K562 (cell line): ENCODE measurements at regions not wholly inside any gene's neighbourhood (a gene's known extent, or its start where the extent isn't known, plus 50 kb on each side); places are given as distances from the start of the nearest gene placed in this dataset.

Experiments used
- ATAC-seq: fragments of 200-7000 bp; cut with Tn5 transposase; 3 replicates; pipeline ENCODE4 v1.9.1; 2020; ENCODE audit warnings: moderate library complexity
- BruUV-seq: library from RNA; stranded (reverse); fragments of 400-500 nt; replicated peaks from 2 replicates; lab custom pipeline; 2021; lab: Mats Ljungman, UMichigan
- CTCF ChIA-PET: fragments of 300-600 bp; formaldehyde crosslinking; extraction: SDS; loops from one replicate; lab custom pipeline; 2021; ENCODE audit warnings: low intra/inter-chr PET ratio; lab: Yijun Ruan, JAX
- POLR2A ChIA-PET: fragments of 300-600, 350-650 bp; sonication (Branson Sonifier 250); formaldehyde crosslinking; extraction: SDS; loops from one replicate; lab custom pipeline; 2021; ENCODE audit warnings: antibody characterized with exemption, inconsistent platforms; lab: Yijun Ruan, JAX
- DNase-seq, 4 experiments: peaks; one replicate each; pipeline versions ENCODE4 v3.0.0 to v3.0.0-alpha.2; 2011 to 2018; ENCODE audit warnings: low spot score in 3 of 4, mixed read lengths in 3 of 4; ENCODE audit errors: extremely low read depth in 1 of 4
- FAIRE-seq: peaks from 2 replicates; lab custom pipeline; 2011; peaks lifted over from hg19 to GRCh38; lab: Jason Lieb, UNC
- H2AFZ ChIP-seq: 2 replicates; pipeline ENCODE4 v1.6.0; 2011; ENCODE audit warnings: low read depth, low read length, control low read depth, inconsistent platforms
- H3K27ac ChIP-seq: fragments of 200-600 bp; 3 replicates; pipeline ENCODE4 v1.8.0; 2011; ENCODE audit warnings: low read depth, mild to moderate bottlenecking, control low read depth, inconsistent platforms, low read length, moderate library complexity, mixed read lengths; ENCODE audit errors: extremely low read depth
- H3K27me3 ChIP-seq, 2 experiments: fragments of 300-600 bp in 1 of 2; 2 replicates in 1 of 2; 3 replicates in 1 of 2; pipeline versions ENCODE4 v1.6.0 to v1.8.0; 2011; ENCODE audit warnings: inconsistent platforms in 2 of 2, low read length in 2 of 2, mild to moderate bottlenecking in 1 of 2, mixed read lengths in 1 of 2, moderate library complexity in 1 of 2; ENCODE audit not compliant: control insufficient read depth in 2 of 2, insufficient read depth in 2 of 2
- H3K36me3 ChIP-seq: fragments of 300-600 bp; 3 replicates; pipeline ENCODE4 v1.8.0; 2011; ENCODE audit warnings: mild to moderate bottlenecking, low read length, inconsistent platforms; ENCODE audit not compliant: control insufficient read depth, insufficient read depth
- H3K4me1 ChIP-seq, 2 experiments: fragments of 200-600 bp in 1 of 2; replicated peaks in 1 of 2; 2 replicates in 1 of 2; 3 replicates in 1 of 2; pipeline versions ENCODE4 v1.5.1 to v1.8.0; 2011; ENCODE audit warnings: inconsistent platforms in 2 of 2, low read length in 2 of 2, mild to moderate bottlenecking in 1 of 2, mixed read lengths in 1 of 2, moderate library complexity in 1 of 2; ENCODE audit not compliant: control insufficient read depth in 2 of 2, insufficient read depth in 2 of 2
- H3K4me2 ChIP-seq: 2 replicates; pipeline ENCODE4 v1.6.1; 2011; ENCODE audit warnings: low read length, control low read depth, inconsistent platforms, mixed read lengths; ENCODE audit not compliant: insufficient read depth
- H3K4me3 ChIP-seq: fragments of 200-600 bp; sonication (generic), shearing (Covaris generic); 2 replicates; pipeline ENCODE4 v1.5.1; 2016; ENCODE audit warnings: control low read depth, inconsistent platforms
- H3K79me2 ChIP-seq: fragments of 200-600 bp; 3 replicates; pipeline ENCODE4 v1.8.0; 2011; ENCODE audit warnings: low read length, inconsistent platforms; ENCODE audit not compliant: control insufficient read depth, insufficient read depth
- H3K9ac ChIP-seq, 2 experiments: 2 replicates each; pipeline versions ENCODE4 v1.6.0 to v1.6.1; 2011; ENCODE audit warnings: low read depth in 2 of 2, low read length in 2 of 2, control low read depth in 1 of 2, inconsistent platforms in 1 of 2, mild to moderate bottlenecking in 1 of 2, mixed read lengths in 1 of 2; ENCODE audit not compliant: insufficient read depth in 1 of 2
- H3K9me1 ChIP-seq: one replicate; pipeline ENCODE4 v1.6.0; 2011; ENCODE audit warnings: inconsistent platforms, mild to moderate bottlenecking, low read length, moderate library complexity; ENCODE audit not compliant: control insufficient read depth, insufficient read depth
- H3K9me3 ChIP-seq: replicated peaks from 2 replicates; pipeline ENCODE4 v1.5.1; 2011; ENCODE audit warnings: low read depth, low read length, inconsistent platforms; ENCODE audit not compliant: control insufficient read depth, insufficient read depth
- H4K20me1 ChIP-seq: replicated peaks from 2 replicates; pipeline ENCODE4 v1.6.1; 2011; ENCODE audit warnings: low read length, inconsistent platforms, mixed read lengths; ENCODE audit not compliant: control insufficient read depth, insufficient read depth
- HIVEP1 ChIP-seq: fragments of 250-450 bp; sonication (Bioruptor Pico); IDR thresholded peaks from 2 replicates; pipeline ENCODE4 v1.4.0; 2020; ENCODE audit warnings: mild to moderate bottlenecking
- MTF1 ChIP-seq: fragments of 250-450 bp; sonication (Bioruptor Pico); IDR thresholded peaks from 2 replicates; pipeline ENCODE4 v1.9.0; 2021; ENCODE audit warnings: moderate library complexity, mild to moderate bottlenecking, inconsistent platforms, borderline replicate concordance
- MXI1 ChIP-seq: IDR thresholded peaks from 2 replicates; pipeline ENCODE4 v1.6.1; 2011; ENCODE audit warnings: low read depth, mild to moderate bottlenecking, improper control_type of control experiment, low read length
- NEUROD1 ChIP-seq: fragments of 150-350 bp; IDR thresholded peaks from 2 replicates; pipeline ENCODE4 v1.6.1; 2014; ENCODE audit warnings: borderline replicate concordance, low read length, low read depth; ENCODE audit not compliant: partially characterized antibody
- ZNF253 ChIP-seq: fragments of 250-450 bp; sonication (Bioruptor Pico); conservative IDR thresholded peaks from 2 replicates; pipeline ENCODE4 v1.6.1; 2021; ENCODE audit warnings: mild to moderate bottlenecking
- ZNF551 ChIP-seq: fragments of 250-450 bp; sonication (Bioruptor Pico); IDR thresholded peaks from 2 replicates; pipeline ENCODE4 v1.5.0; 2021; ENCODE audit warnings: mild to moderate bottlenecking, moderate library complexity
- ZNF699 ChIP-seq: fragments of 250-450 bp; sonication (Bioruptor Pico); IDR thresholded peaks from 2 replicates; pipeline ENCODE4 v1.8.0; 2021; ENCODE audit warnings: mild to moderate bottlenecking, moderate library complexity; ENCODE audit not compliant: insufficient replicate concordance
- ZNF785 ChIP-seq: fragments of 250-450 bp; sonication (Bioruptor Pico); IDR thresholded peaks from 2 replicates; pipeline ENCODE4 v1.4.0; 2020; ENCODE audit warnings: mild to moderate bottlenecking
- WGBS: fragments of 100-300 bp; shearing (Covaris generic); methylation state at CpG from one replicate; pipeline ENCODE4 v1.1.6; 2016; ENCODE audit warnings: low coverage, mixed read lengths; ENCODE audit not compliant: insufficient coverage; ENCODE audit errors: missing lambda C conversion rate; 5-methylcytosine and 5-hydroxymethylcytosine counted together
- in situ Hi-C: fragments of 300-500 bp; cut with MboI; formaldehyde crosslinking; loops from 4 replicates; pipeline ENCODE4 v1.15.0; 2018; ENCODE audit warnings: inconsistent platforms, mixed read lengths
- intact Hi-C: fragments of 100-400 bp; cut with micrococcal nuclease; formaldehyde crosslinking; loops from 2 replicates; pipeline ENCODE4 v1.14.2; 2022
- TF ChIP-seq, protein P1 (sequence below): IDR thresholded peaks from 2 replicates; pipeline ENCODE4 v1.6.1; 2016; ENCODE audit warnings: missing genetic modification characterization, missing compliant biosample characterization
- TF ChIP-seq, protein P2 (sequence below): fragments of 250-450 bp; sonication (Bioruptor Pico); IDR thresholded peaks from 2 replicates; pipeline ENCODE4 v1.4.0; 2020; ENCODE audit warnings: mild to moderate bottlenecking, moderate library complexity, borderline replicate concordance

DNA sequence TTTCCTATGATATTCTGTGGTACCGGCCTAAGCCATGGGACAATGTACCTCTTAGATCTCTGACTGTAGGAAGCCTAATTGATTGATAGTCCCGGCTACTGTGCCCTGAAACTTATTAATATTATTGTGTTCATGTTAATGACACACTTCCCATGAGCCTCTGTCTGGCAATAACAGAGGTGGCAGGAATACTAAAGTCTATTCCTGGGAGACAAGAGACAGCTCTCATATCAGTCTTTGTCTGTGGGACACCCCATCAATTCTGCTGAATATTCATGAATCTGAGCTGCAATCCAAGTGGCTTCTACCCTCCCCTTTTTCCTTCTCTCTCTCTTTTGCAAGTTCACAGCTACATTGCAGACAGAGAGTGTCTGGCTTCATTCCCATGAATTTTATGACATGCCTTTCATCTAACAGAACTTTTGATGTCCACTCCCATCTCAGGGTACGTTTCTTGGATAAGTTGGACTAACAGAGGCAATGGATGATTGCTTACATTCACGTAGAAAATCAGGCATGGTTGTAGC, 907.5 kb downstream of the ZPLD1 start:
- no peaks in the 10 kb centered on the region for H3K79me2 ChIP-seq
- no peaks in the 10 kb centered on the region for H3K9me3 ChIP-seq
- no peaks in the 10 kb centered on the region for H3K9me1 ChIP-seq
- no peak overlapping the region for H3K4me2 ChIP-seq
- no peak overlapping the region for H3K27ac ChIP-seq
- H3K4me1 ChIP-seq: no peaks in the 10 kb centered on the region
- no peak for TF ChIP-seq ZNF785
- no peak for TF ChIP-seq ZNF253
- TF ChIP-seq, protein P1, sequence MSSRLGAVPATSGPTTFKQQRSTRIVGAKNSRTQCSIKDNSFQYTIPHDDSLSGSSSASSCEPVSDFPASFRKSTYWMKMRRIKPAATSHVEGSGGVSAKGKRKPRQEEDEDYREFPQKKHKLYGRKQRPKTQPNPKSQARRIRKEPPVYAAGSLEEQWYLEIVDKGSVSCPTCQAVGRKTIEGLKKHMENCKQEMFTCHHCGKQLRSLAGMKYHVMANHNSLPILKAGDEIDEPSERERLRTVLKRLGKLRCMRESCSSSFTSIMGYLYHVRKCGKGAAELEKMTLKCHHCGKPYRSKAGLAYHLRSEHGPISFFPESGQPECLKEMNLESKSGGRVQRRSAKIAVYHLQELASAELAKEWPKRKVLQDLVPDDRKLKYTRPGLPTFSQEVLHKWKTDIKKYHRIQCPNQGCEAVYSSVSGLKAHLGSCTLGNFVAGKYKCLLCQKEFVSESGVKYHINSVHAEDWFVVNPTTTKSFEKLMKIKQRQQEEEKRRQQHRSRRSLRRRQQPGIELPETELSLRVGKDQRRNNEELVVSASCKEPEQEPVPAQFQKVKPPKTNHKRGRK (tag): no peak
- no peak for TF ChIP-seq ZNF699 (CRISPR knock-in tag)
- no peak for TF ChIP-seq HIVEP1
- no peak for TF ChIP-seq NEUROD1
- TF ChIP-seq MXI1: no peak
- TF ChIP-seq MTF1 (CRISPR knock-in tag): no peak
- TF ChIP-seq ZNF551 (CRISPR knock-in tag): no peak
- TF ChIP-seq, protein P2, sequence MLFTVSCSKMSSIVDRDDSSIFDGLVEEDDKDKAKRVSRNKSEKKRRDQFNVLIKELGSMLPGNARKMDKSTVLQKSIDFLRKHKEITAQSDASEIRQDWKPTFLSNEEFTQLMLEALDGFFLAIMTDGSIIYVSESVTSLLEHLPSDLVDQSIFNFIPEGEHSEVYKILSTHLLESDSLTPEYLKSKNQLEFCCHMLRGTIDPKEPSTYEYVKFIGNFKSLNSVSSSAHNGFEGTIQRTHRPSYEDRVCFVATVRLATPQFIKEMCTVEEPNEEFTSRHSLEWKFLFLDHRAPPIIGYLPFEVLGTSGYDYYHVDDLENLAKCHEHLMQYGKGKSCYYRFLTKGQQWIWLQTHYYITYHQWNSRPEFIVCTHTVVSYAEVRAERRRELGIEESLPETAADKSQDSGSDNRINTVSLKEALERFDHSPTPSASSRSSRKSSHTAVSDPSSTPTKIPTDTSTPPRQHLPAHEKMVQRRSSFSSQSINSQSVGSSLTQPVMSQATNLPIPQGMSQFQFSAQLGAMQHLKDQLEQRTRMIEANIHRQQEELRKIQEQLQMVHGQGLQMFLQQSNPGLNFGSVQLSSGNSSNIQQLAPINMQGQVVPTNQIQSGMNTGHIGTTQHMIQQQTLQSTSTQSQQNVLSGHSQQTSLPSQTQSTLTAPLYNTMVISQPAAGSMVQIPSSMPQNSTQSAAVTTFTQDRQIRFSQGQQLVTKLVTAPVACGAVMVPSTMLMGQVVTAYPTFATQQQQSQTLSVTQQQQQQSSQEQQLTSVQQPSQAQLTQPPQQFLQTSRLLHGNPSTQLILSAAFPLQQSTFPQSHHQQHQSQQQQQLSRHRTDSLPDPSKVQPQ (CRISPR knock-in tag): no peak
- DNase-seq: no peak
- H4K20me1 ChIP-seq: no peaks in the 10 kb centered on the region
- H3K9ac ChIP-seq: no peak overlapping the region
- ChIA-PET POLR2A (no interaction called here), CTCF (no interaction called here)
- in situ Hi-C loops: no loop called here
- no peak overlapping the region for H2AFZ ChIP-seq
- no TSS peak for BruUV-seq
- WGBS: 9% methylated on average over 4 of the region's 4 CpGs
- intact Hi-C loops: no loop called here
- no peaks in the 10 kb centered on the region for H3K36me3 ChIP-seq
- ATAC-seq: no peak
- H3K27me3 ChIP-seq: no peaks in the 10 kb centered on the region
- no peak overlapping the region for H3K4me3 ChIP-seq
- no peak for FAIRE-seq
